Thymus (tissue), 11 donors: ENCODE measurements at regions not wholly inside any gene's neighbourhood (a gene's known extent, or its start where the extent isn't known, plus 50 kb on each side); places are given as distances from the start of the nearest gene placed in this dataset.
A peak's percentile ranks its signal among the peaks of the same experiment; 100 is the strongest.

Source experiments
- DNase-seq, 9 donors: peaks; one replicate each; pipeline ENCODE4 v3.0.0-alpha.2; 2013; ENCODE audit warnings: low spot score in 9 of 9, low read depth in 6 of 9, missing footprints in 1 of 9
- H3K27ac ChIP-seq, 2 donors: one replicate each; pipeline ENCODE4 v1.5.1; 2013; ENCODE audit warnings: control low read depth in 1 of 2, low read depth in 1 of 2, low read length in 1 of 2, mild to moderate bottlenecking in 1 of 2, moderate library complexity in 1 of 2
- H3K27me3 ChIP-seq, 2 donors: one replicate each; pipeline ENCODE4 v1.5.1; 2013; ENCODE audit warnings: low read length in 1 of 2; ENCODE audit not compliant: control insufficient read depth in 2 of 2, insufficient read depth in 1 of 2
- H3K36me3 ChIP-seq, 2 donors: one replicate each; pipeline ENCODE4 v1.5.1; 2013; ENCODE audit warnings: low read length in 1 of 2, mild to moderate bottlenecking in 1 of 2, moderate library complexity in 1 of 2; ENCODE audit not compliant: control insufficient read depth in 2 of 2, insufficient read depth in 2 of 2
- H3K4me1 ChIP-seq, 2 donors: one replicate each; pipeline ENCODE4 v1.5.1; 2013; ENCODE audit warnings: low read length in 2 of 2; ENCODE audit not compliant: control insufficient read depth in 2 of 2, insufficient read depth in 2 of 2
- H3K4me3 ChIP-seq, 2 donors: one replicate each; pipeline ENCODE4 v1.5.1; 2013; ENCODE audit warnings: low read length in 2 of 2, control low read depth in 1 of 2, mild to moderate bottlenecking in 1 of 2
- H3K9me3 ChIP-seq, 2 donors: one replicate each; pipeline ENCODE4 v1.5.1; 2013; ENCODE audit warnings: low read length in 1 of 2, mild to moderate bottlenecking in 1 of 2; ENCODE audit not compliant: control insufficient read depth in 2 of 2, insufficient read depth in 1 of 2
- WGBS: extraction: QIAGEN DNeasy Blood & Tissue Kit; methylation state at CpG from one replicate; pipeline ENCODE4 v1.1.7; 2013; 5-methylcytosine and 5-hydroxymethylcytosine counted together
- donor health status: healthy.

DNA sequence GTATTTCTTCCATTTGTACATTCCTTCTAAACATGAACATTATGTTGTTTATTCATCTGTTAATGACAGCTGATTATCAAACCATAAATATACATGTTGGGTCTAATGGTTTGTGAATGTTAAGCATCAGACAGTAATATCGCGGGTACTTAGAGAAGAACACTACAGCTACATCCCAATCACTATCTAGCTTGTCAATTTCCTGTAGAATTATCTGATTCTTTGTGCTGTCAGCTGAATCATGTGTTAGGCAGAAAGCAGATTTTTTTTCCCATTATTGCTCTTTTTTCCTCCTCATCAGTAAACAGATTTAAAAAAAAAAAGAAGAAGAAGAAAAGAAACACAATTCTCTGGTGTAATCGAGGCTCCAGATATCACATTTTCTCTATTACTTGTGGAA, 183.6 kb upstream of the CTBP2 start:
- 94% methylated on average over 3 of the region's 3 CpGs for WGBS
- no peak overlapping the region for H3K4me3 ChIP-seq

DNA sequence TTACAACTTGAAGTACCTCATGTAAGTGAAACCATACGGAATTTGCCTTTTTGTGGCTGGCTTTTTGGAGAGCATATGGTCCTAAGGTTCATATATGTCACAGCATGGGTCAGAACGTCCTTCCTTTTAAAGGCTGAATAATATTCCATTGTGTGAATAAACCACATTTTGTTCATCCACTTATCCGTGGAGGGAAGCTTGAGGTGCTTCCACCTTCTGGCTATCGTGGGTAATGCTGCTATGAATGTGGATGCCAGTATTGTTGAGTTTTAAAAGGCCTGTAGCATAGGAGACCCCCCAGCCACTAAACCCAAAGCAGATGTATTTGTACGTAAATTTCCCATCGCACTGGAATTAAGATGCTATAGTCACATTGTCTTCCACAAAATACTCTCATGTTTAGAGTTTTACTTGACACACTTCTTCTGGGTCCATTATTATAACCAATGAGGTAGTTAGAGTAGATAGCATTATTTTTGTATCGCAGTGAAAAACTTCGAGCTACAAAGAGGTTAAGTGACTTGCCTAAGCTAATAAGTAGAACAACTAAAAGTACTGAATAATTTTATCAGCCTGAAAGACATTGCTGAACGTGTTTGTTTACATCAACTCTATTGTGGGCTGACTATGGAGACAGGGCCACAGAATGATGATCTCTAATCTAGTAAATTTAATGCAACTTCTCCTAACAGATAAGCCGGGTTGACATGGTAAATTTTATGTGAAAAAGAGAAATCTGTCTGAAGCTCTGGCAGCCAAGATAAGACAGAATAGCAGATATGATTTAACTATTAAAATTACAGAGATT, 183.0 kb upstream of the CTBP2 start:
- whole genome bisulfite sequencing: 72% methylated on average over 10 of the region's 10 CpGs
- DNase-seq: peak in 1 of 9 donors; percentile 9
- Histone ChIP-seq H3K36me3 (no peaks in the 10 kb centered on the region), H3K27ac (no peak overlapping the region), H3K4me1 (no peaks in the 10 kb centered on the region), H3K4me3 (no peak overlapping the region), H3K27me3 (no peaks in the 10 kb centered on the region), H3K9me3 (no peaks in the 10 kb centered on the region)

More for the DNA sequence above, 183.6 kb upstream of the CTBP2 start:
- Histone ChIP-seq H3K4me1 (no peaks in the 10 kb centered on the region), H3K9me3 (no peaks in the 10 kb centered on the region), H3K27me3 (no peaks in the 10 kb centered on the region), H3K36me3 (no peaks in the 10 kb centered on the region), H3K27ac (no peak overlapping the region)
- no peak for DNase-seq

DNA sequence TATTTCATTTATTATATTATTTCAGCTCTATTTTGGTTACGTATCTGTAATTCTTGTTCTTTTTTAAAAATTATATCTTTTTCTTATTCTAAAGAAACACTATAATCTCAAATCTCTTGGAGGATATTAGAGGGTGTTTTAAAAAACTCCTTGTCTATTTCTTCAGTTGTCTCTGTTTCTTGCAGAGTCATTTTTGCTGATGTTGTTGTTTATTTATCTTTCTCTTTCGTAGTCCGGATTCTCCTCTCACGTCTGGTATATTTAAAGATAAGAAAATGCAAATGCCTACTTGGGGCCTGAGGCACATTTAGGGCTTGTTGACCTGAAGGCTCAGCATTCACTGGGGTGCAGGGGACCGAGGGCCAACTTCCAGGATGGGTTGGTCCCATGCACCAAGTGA, 181.2 kb upstream of the CTBP2 start:
- WGBS: 92% methylated on average over 5 of the region's 5 CpGs
- H3K4me3 ChIP-seq: no peak overlapping the region
- H3K36me3 ChIP-seq: no peaks in the 10 kb centered on the region
- DNase-seq: no peak
- H3K27me3 ChIP-seq: no peaks in the 10 kb centered on the region
- H3K9me3 ChIP-seq: no peaks in the 10 kb centered on the region
- H3K27ac ChIP-seq: no peak overlapping the region
- H3K4me1 ChIP-seq: no peaks in the 10 kb centered on the region

DNA sequence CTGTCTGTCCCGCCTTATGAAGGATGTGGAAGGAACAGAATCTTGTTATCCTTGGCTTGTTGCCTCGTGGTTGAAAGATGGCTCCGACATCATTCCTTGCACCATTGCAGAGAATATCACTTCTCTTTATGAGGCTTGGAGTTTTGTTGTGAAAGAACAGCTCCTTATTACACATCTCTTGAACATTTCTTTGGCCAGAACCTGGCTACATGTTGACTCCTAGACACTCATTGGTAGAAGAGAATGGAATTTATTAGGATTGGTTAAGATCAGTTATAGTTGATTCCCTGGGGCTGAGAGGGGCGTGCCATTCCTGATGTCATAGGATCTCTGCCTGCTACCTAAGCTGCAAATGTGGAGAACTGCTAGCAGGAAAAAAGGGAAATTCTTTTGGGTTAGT, 180.5 kb upstream of the CTBP2 start:
- no peaks in the 10 kb centered on the region for H3K9me3 ChIP-seq
- no peak overlapping the region for H3K27ac ChIP-seq
- no peak overlapping the region for H3K4me3 ChIP-seq
- no peaks in the 10 kb centered on the region for H3K36me3 ChIP-seq
- DNase-seq: no peak
- WGBS: 87% methylated on average over 4 of the region's 4 CpGs
- H3K4me1 ChIP-seq: no peaks in the 10 kb centered on the region
- H3K27me3 ChIP-seq: no peaks in the 10 kb centered on the region

GRCh38 chr10:125337510-125337909, 177.1 kb upstream of the CTBP2 start:
- H3K27ac ChIP-seq: no peak overlapping the region
- no peaks in the 10 kb centered on the region for H3K4me1 ChIP-seq
- no peak overlapping the region for H3K4me3 ChIP-seq
- WGBS: 89% methylated on average over 5 of the region's 5 CpGs
- no peak for DNase-seq
- H3K36me3 ChIP-seq: no peaks in the 10 kb centered on the region
- H3K27me3 ChIP-seq: no peaks in the 10 kb centered on the region
- no peaks in the 10 kb centered on the region for H3K9me3 ChIP-seq

DNA sequence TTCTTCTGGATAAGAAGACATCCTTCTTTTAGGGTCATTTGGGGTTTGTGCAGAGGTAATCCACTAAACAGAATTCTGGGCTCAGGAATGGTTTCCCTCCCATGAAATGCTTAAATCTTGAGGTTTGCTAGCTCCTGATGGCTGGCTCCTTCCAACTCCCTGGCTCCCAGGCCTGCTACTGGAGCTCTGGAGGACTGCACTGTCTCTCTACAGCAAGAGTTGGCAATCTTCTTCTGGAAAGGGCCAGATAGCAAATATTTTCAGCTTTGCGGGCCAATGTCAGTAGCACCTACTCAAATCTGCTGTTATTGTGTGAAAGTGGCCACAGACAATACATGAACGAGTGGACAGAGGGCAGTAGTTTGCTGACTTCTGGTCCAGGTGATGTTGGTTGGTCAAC, 174.2 kb upstream of the CTBP2 start:
- Histone ChIP-seq H3K9me3 (no peaks in the 10 kb centered on the region), H3K27me3 (no peaks in the 10 kb centered on the region), H3K36me3 (no peaks in the 10 kb centered on the region), H3K4me1 (no peaks in the 10 kb centered on the region), H3K27ac (no peak overlapping the region), H3K4me3 (no peak overlapping the region)
- WGBS: 89% methylated on average over 2 of the region's 2 CpGs
- DNase-seq: no peak

DNA sequence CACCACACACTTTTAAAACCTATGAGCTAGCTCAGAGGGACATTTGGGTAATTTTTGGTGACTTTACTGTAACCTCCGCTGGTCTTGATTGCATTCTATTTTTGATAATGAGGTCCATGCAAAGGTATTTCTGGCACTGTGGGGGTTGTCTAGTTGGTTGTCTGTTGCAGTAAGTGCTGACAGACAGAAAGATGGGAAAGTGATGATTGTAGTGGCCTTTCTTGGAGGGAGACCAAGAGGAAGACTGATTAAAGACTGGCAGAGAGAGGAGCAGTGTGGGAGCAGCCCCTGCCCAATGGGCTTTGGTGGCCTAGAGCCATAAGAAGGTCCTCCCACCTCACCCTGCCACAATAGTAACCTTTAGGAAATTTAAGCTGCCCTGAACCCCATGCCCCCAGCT, 173.4 kb upstream of the CTBP2 start:
- Histone ChIP-seq H3K27ac (no peak overlapping the region), H3K4me1 (no peaks in the 10 kb centered on the region), H3K36me3 (no peaks in the 10 kb centered on the region), H3K9me3 (no peaks in the 10 kb centered on the region), H3K27me3 (no peaks in the 10 kb centered on the region), H3K4me3 (no peak overlapping the region)
- DNase-seq: no peak
- WGBS: 97% methylated on average over 1 of the region's 1 CpG

- Histone ChIP-seq H3K9me3 (no peaks in the 10 kb centered on the region), H3K27me3 (no peaks in the 10 kb centered on the region), H3K4me3 (no peak overlapping the region), H3K36me3 (no peaks in the 10 kb centered on the region), H3K27ac (no peak overlapping the region), H3K4me1 (no peaks in the 10 kb centered on the region)
- 78% methylated on average over 4 of the region's 4 CpGs for WGBS
- DNase-seq: no peak
Measured at GRCh38 chr10:125333209-125333591, 172.8 kb upstream of the CTBP2 start.

GRCh38 chr10:125332548-125333208, 172.3 kb upstream of the CTBP2 start:
- Histone ChIP-seq H3K4me3 (no peak overlapping the region), H3K27me3 (no peaks in the 10 kb centered on the region), H3K4me1 (no peaks in the 10 kb centered on the region), H3K9me3 (no peaks in the 10 kb centered on the region), H3K27ac (no peak overlapping the region), H3K36me3 (no peaks in the 10 kb centered on the region)
- no peak for DNase-seq
- 94% methylated on average over 6 of the region's 6 CpGs for WGBS
